ENCODE measurements at regions not wholly inside any gene's neighbourhood (a gene's known extent, or its start where the extent isn't known, plus 50 kb on each side); places are given as distances from the start of the nearest gene placed in this dataset.
"Not testable (repeated sequence)": the region's sequence is repeated elsewhere in the genome, so short reads cannot be mapped to it uniquely, and the experiment has no call there.

DNA sequence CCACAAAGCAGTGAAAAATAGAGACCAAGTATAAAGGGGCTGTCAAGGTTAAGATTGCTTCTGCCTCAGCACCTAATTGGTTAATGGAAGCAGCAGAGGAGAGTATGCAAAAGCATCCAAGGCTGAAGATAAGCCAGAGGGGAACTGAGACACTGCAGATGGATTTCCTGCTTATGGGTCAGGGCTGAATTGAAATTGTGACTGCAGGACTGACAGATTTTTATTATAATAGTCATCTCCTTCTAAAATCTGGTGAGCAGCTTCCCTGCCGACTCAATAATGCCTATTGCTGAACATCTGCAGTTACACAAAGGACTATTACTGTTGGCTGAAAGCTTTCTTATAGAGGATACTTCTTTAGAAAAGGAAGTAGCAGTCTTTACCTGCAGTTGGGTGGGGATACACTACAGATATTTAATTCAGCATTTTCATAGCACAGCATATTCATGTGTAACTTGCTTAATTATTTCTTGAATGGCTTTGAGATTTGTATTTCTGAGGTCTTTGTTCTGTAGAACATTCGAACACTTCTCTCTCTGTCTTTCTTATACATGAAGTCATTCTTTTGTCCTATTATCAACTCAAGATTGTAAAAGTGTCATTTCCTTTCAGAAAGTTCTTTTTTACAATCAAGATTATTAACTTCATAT is 363.0 kb upstream of the RIOK2 start:
- no peak for DNase-seq

DNA sequence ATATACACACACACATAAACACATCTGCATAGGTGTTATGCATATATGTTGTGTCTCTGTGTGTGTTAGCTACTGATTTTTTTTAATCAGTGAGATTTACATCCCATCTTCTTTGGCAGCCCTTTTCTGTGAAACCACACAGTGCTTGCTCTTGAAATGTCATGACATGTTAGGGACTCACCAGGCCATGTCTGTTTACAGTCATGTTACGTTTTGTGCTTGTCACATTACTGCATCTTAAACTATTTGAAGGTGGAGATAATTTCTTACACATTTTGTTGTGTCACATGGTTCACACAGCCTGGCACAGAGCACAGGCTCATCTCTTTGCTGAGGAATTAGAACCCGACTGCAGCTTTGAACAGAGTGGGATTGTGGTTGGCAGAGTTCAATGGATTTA is 364.4 kb upstream of the RIOK2 start:
- DNase-seq, result no peak

DNA sequence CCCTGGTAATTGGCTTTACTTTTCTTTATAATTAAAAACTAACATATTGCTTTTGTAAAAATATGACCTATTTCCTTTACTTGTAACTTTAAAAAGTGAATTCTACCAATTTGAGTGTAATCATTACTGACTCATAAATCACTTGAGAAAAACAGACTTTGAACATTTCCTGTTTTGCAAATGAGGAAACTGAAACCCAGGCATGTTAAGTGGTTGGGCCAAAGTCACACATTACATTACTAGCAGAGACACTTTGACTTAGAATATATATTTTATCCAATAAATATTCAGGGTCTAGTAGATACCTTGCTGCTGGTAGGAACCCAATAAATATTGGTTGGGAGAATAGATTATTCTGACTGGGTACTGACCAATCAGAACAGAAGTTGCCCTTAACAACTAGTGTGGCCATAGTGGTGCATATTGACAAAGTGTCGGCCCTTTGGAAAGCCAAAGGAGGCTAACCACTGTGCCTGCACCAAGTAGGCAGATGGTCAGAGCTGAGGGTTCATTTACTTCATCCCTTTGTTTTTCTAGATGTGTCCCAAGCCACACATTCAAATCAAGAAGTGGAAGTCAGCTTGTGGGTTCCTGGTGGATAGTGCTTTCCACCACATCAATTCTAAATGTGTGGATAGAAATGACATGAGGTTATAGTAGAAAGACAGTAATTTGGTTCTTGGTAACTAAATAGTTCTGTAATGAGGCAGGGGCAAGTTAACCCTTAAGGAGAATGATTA is 365.1 kb upstream of the RIOK2 start:
- no peak for DNase-seq

DNA sequence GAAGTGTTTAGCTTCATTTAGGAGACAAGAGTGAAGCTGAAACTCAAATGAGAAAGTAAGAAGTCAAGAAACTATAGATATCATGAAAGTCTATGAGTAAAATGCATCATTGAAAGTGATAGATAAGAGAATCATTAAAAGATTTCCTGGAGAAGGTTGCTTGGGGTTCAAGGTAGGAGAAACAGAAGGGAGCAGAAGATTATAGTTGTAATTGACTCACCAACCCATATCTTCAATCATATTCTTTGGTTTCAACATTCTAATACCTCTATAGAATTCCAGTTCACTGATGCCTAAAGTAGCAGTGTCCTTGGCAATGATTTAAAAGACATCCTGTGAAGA is 365.7 kb upstream of the RIOK2 start:
- no peak for DNase-seq

DNA sequence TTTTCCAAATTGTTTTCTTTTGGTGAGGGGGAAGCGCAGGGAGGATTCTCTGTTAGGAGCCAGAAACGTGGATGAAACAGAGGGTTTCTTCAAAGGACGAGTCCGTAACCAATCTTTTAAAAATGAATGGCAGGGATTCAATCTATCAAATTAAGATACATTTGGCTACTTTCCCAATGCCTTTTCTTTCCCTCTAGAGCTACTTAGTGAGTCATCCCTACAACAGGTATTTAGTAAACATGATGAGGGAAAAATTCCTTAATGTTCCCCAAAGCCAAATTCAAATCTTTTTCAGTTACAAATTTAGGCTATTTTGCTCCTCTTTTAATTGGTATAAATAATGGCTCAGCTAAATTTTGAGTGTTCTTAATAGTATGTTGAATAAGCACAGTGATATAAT is 366.4 kb upstream of the RIOK2 start:
- DNase-seq, result no peak

DNA sequence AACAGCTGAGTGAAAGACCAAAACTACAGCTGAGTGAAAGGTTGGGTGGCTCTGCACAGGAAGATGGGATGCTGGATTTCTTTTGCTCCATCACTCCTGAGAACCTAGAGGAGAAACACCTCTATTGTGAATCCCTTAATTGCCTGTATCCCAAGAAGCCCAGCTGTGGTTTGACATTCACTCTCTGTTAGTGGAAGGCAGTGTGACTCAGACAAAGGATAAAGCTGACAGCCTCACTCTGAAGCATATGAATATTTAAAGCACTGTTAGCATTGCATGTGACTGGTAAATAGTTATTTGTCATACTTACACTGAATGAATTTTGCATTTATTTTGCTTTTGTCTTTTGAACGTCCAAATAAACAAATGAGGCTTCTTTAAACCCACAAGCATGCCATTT is 367.1 kb upstream of the RIOK2 start:
- DNase-seq, result no peak

DNA sequence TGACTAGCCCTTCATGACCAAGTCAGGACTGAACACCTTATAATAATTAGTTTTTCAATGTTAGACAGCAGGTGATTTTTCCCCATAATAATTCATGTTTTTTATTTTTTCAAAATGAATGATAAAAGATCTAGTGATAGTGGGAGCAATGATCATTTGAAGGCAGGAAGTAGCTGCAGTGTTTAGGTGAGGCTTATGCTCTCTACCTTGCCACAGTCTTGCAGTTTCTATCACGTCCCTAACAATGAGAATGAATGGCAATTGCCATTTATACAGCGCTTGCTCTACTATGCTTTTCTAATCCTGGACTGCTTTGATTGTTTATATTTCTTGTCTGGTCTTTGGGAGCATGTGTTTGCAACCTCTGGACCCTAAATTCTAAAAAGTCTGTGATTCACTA is 367.8 kb upstream of the RIOK2 start:
- no peak for DNase-seq

DNA sequence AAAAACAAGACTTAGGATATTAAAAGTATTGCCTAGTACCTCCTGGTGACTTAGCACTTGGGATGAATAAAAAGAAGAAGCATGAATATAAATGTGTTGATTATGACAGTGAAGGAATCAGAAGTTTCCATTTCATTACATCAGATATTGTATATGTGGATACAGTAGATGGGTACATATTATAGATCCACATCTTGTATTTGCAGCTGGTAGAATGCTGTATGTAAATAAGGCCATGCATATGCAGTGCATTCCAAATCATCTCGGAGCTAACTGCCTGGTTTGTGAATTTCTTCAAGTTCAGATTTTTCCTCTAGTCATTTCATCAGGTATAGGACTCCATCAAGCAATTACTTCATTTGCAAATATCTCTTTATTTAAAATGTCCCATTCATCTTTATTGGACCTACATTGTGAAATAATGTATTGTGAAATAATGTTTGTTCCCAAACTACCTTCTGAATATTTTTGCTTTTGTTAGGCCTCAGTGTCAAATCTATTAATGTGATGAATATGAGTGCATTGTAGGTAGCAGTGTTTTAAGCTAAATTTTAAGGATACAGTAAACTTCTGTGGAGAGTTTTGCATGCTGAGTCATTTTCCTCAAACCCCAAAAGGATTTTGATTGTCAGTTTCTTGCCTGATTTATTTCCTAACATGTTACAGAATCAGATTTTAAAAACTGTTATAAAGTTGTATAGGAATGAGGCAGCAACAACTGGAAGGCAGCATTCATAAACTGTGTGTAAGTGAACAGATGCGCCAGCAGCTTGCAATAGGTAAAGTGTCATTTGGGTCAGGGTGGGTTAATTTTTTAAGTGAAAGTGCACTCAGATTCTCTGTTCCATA is 370.8 kb upstream of the RIOK2 start:
- no peak for DNase-seq

DNA sequence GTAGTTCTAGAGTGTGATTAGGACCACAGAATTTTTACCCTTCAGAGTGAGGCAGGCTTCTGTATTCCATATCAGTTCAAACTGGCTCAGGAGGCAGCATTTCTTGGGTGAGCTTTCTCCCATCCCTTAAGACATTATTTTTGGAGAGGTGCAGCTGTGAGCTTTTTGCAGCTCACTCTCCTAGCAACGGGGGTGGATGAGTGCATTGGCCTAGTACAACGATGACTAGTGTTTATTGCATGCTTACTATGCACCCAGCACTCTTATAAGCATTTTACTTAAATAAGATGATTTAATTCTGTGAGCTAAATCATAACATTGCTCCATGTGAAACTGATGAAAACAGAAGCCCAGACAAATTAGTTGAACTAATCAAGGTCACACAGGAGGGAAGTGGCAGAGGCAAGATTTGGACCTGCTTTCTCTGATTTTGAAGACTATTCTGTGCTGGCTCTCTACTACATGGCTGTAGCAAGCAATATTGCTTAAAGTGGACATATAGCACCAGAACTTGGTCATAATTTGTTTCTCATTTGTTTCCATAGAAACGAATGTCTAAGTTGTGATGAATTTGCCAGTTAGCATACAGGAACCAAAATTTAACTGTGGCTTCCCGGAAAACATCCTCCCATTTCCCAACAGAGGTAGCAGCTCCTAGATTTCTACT is 372.1 kb upstream of the RIOK2 start:
- DNase-seq, result no peak

DNA sequence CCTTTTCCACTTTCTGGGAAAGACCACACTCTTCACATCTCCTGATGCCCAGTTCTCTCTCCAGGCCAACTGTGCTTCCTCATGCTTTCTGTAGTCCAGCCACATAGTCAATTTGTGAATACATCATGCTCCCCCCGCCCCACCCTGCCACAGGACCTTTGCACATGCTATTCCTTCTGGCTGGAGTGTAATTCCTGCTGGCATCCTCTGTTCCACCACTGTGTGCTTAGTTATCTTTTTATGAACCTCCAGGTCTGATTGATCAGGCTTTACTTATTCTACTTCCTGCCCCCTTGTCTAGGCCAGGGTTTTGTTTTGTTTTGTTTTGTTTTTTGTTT is 372.6 kb upstream of the RIOK2 start:
- no peak for DNase-seq

DNA sequence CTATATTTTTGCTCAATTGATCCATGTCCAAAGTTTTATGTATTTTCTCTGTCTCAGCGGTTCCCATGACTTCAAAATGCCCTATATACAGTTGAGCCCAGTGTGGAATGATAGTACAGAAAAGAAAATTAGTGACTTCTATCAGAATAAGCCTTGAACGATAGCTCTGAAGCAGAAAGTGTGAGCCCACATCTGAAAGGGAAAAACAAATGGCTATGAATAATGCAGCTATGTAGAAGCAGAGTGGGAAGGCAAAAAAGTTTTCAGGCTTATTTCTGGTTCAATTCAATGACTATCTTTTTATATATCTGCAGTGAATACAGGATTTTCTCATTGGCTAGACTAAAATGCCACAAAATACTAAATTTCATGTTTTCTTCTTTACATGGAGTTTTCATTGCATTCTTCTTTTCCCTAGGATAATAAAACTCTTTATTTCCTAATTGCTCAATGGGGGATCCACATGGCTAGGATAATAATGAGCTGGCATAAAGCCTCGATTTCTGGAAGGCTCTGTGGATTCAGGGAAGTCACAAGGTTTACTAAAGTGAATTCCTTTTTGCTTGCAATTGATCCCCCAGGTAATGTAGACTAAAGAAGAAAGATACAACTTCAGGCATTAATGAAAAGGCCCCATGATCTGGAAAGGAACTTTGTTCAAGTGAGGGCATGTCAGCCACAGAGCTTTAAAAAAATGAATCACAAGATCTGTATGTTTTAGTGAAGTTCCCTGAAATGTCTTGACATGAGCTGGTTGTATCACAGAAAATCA is 377.0 kb upstream of the RIOK2 start:
- DNase-seq, result no peak

DNA sequence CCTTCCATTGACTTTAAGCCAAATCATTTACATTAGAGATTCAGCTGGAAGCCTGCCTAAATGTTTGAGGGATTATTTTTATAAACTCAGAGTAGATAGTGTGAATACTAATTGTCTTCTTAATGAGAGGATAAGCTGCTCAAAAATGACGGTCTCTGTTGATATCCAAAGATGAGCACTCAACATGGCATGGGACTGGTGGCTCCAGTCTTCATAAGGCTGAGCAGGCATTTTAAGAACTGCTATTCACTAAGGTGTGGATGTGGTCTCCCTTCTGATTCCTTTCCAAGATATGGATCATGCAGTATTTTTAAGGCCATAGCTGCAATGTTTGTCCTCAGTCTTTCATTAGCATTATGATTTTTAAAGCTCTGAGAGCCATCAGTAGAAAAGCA is 377.5 kb upstream of the RIOK2 start:
- no peak for DNase-seq

DNA sequence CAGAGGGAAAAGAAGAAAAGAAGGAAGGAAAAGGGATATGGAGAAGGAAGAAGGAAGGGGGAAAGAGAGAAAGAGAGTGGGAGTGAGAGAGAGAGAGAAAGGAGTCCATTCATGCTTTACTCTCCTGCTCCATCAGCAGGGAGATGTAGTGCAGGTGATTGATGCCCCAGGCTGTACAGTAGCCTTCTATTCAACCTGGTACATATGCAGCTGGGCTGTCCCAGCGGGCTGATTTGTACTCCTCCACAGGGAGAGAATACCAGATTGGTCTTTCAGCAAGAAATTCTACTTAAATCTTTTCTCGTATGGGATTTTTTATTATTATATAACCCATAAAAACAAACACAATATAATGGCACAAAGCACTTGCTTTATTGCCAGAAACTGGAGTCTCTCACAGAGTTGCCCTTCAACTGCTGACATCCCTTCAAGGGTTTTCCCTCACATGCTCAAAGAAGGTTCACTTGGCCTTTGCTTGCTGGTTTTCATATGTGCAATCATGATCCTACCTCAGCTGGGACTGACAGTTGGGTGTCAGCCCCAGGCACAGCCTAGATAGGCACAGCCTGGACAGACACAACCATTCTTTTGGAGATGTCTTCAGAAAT is 380.1 kb upstream of the RIOK2 start:
- no peak for DNase-seq

DNA sequence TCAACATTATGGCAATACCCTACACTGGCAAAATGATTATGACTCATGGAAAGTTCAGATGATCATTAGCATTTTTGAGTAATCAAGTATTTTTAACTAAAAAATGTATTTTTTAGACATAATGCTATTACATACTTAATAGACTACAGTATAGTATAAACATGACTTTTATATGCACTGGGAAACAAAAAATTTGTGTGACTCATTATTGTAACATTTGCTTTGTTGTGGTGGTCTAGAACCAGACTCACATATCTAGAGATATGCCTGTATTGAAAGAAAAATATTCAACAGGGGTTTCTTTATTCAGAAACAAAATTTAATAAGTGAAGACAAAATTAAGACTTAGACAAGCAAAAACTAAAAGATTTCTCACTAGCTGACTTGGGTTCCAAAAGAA is 385.3 kb upstream of the RIOK2 start:
- no peak for DNase-seq

DNA sequence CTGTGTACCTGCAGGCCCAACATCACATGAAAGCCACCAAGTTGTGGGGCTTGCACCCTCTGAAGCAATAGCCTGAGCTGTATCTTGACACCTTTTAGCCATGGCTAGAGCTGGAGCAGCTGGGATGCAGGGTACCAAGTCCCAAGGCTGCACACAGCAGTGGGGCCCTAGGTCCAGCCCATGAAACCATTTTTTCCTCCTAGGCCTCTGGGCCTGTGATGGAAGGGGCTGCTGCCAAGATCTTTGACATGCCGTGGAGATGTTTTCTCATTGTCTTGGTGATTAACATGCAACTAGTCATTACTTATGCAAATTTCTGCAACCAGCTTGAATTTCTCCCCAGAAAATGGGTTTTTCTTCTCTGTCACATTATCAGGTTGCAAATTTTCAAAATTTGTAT is 387.2 kb upstream of the RIOK2 start:
- DNase-seq, result no peak

DNA sequence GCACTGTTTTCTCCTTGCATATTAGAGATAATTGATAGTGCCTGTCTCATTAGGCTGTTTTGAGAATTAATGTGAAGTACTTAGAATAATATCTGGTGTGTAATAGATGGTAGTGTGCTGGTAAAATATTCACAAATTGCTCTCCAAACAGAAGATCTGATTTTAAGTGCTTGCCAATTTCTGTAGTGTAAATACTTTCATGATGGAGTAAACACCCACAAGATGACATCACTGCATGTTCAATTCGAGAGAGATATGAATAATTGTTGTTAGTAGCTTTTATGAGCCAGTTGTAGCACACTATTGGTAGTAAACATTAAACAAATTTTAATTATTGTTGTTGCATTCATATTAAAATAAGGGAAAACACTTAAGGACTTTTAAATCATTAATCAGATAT is 392.3 kb upstream of the RIOK2 start:
- no peak for DNase-seq

DNA sequence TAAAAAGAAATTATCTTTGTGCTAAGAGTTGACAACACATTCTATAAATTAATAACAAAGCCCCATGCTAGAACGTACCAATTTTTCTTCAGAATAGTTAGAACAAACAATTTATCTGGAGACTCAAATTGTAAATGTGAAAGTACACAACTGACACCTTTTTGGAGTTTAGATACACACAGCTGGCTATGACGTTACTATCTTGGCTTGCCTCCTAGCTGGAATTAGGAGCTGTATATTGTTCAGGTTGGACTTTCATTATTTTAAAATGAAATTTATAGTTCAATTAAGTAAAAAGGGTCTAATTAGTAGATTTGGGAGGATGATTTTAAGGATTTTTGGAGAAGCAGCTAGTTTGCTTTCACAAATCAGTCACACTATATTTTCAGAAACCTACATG is 393.9 kb upstream of the RIOK2 start:
- DNase-seq, result no peak

DNA sequence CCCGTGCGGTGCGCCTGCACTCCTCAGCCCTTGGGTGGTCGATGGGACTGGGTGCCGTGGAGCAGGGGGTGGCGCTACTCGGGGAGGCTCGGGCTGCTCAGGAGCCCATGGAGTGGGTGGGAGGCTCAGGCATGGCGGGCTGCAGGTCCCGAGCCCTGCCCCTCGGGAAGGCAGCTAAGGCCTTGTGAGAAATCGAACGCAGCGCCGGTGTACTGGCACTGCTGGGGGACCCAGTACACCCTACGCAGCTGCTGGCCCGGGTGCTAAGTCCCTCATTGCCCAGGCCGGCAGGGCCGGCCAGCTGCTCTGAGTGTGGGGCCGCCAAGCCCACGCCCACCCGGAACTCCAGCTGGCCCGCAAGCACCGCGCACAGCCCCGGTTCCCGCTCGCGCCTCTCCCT is 396.9 kb upstream of the RIOK2 start:
- DNase-seq, result not testable (repeated sequence)

DNA sequence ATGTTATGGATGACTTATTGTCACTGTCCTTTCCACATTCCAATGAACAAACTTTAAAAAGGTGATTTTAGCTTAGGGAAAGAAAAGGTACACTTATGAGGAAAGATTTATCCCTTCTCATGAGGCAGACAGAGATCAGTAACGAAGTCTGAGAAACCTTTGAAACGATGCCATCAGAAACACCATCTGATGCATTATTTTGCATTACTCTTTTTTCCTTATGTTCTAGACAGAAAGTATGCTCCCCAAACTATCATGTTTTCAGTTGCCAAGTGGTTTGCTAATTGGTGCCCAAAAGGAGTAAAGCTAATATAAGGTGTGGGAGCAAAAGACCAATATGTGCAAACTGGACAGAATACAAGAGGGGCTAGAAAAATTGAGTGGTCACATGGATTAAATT is 397.7 kb upstream of the RIOK2 start:
- DNase-seq, result no peak

DNA sequence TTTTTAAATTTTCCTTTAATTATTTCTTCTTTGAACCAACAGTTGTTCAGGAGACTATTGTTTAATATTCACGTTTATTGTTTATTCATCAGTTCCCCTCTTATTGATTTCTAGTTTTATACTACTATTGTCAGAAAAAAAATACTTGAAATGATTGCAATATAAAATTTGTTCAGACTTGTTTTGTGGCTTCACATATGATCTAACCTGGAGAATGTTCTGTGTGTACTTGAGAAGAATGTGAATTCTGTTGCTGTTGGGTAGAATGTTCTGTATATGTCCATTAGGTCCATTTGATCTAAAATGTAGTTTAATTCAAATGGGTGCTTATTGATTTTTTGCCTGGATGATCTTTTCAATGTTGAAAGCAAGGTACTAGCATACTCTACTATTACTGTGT is 408.7 kb upstream of the RIOK2 start:
- no peak for DNase-seq

DNA sequence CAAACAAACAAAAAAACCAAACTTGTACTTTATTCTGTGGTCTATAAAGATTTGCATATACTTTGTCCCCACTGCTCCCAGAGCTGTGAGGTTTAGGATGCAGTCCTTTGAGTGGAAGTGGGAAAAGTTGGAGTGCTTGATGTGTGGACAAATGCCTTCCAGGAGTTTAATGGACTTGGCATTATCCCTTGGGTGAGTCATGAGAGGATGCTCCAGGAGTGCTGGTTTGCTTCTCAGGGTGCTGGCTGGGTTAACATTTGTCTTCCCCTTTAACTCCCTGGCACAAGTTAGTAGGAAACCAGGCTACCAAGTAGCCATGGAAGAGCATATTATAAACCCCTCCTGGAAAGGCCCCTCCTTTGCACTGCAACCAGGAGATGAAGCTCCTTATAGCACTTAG is 417.4 kb upstream of the RIOK2 start:
- DNase-seq, result no peak

DNA sequence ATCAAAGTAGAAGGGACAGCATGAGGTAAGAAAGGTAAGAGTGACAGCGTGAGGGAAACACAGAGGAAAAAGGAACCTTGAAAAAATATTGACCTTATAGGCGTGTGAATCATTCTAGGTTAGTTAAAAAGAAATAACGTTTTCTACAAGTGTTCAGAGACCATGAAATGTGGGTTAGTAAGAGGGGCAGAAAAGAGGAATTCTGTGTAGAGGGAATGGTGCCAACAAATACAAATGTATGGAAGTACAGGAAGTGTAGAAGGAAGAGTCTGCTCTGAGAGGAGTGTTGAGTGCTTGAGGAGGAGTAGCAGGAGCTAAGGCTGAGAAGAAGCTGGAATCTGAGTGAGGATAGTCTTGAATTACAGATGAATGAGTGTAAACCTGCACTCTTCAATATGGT is 418.6 kb upstream of the RIOK2 start:
- no peak for DNase-seq

DNA sequence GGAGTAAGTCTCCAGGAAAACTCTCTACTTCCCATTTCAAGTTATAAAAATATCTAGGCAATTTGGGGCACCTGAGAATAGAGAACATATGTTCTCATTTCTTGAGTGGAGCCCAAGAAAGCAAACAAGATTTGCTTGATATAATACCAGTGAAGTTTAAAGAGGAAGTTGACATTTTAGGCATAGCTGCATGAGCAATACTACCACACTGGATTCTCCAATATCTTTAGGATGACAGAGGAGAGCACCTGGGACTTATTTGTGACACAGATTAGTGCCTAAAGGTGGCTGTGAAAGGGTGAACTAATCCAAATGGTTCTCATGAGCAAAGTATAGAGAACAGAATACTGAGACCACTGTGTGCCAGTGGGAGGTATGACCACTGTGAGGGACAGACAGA is 423.5 kb upstream of the RIOK2 start:
- DNase-seq, result no peak
